ENCODE measurements at regions not wholly inside any gene's neighbourhood (a gene's known extent, or its start where the extent isn't known, plus 50 kb on each side); places are given as distances from the start of the nearest gene placed in this dataset.

- Histone ChIP-seq H3K27me3 (ENCODE audit: insufficient read depth, low read depth, severe bottlenecking) (no peaks in the 10 kb centered on the region), H3K36me3 (no peaks in the 10 kb centered on the region), H3K9me3 (ENCODE audit: severe bottlenecking) (peaks cover 4% of the 10 kb centered on the region), H3K4me3 (ENCODE audit: low read depth, low read length) (no peak overlapping the region), H3K27ac (no peak overlapping the region)
- peak; percentile 38; the same call in 1 of the 2 replicates for TF ChIP-seq CTCF (IDR thresholded peaks at IDR 0.05; ENCODE audit: low read depth, low read length)
- DNase-seq, result peak; percentile 17
These were observed 596.7 kb downstream of the PDCD6IP start for GRCh38 chr3:34394978-34395748.

- DNase-seq, result peak; percentile 42
- Histone ChIP-seq H3K9me3 (ENCODE audit: severe bottlenecking) (peaks cover 6% of the 10 kb centered on the region), H3K27me3 (ENCODE audit: insufficient read depth, low read depth, severe bottlenecking) (no peaks in the 10 kb centered on the region), H3K36me3 (no peaks in the 10 kb centered on the region), H3K4me3 (ENCODE audit: low read depth, low read length) (no peak overlapping the region), H3K27ac (no peak overlapping the region)
- TF ChIP-seq CTCF (IDR thresholded peaks at IDR 0.05; ENCODE audit: low read depth, low read length), result no peak
These were observed 597.9 kb downstream of the PDCD6IP start for GRCh38 chr3:34396288-34396687.

- Histone ChIP-seq H3K27ac (no peak overlapping the region), H3K9me3 (ENCODE audit: severe bottlenecking) (peaks cover 7% of the 10 kb centered on the region), H3K27me3 (ENCODE audit: insufficient read depth, low read depth, severe bottlenecking) (no peaks in the 10 kb centered on the region), H3K36me3 (no peaks in the 10 kb centered on the region), H3K4me3 (ENCODE audit: low read depth, low read length) (no peak overlapping the region)
- no peak for DNase-seq
- no peak for TF ChIP-seq CTCF (IDR thresholded peaks at IDR 0.05; ENCODE audit: low read depth, low read length)
These were observed 598.5 kb downstream of the PDCD6IP start for GRCh38 chr3:34396956-34397355.

- H3K27ac ChIP-seq, result no peak overlapping the region
- H3K9me3 ChIP-seq (ENCODE audit: severe bottlenecking), result peaks cover 3% of the 10 kb centered on the region
- H3K27me3 ChIP-seq (ENCODE audit: insufficient read depth, low read depth, severe bottlenecking), result no peaks in the 10 kb centered on the region
- H3K4me3 ChIP-seq (ENCODE audit: low read depth, low read length), result no peak overlapping the region
- no peaks in the 10 kb centered on the region for H3K36me3 ChIP-seq
- TF ChIP-seq CTCF (IDR thresholded peaks at IDR 0.05; ENCODE audit: low read depth, low read length), result no peak
- no peak for DNase-seq
These were observed 601.0 kb downstream of the PDCD6IP start for GRCh38 chr3:34399401-34399800.

GRCh38 chr3:34405159-34405558 lies 606.7 kb downstream of the PDCD6IP start:
- no peak for DNase-seq

More at GRCh38 chr3:34405159-34405558, 606.7 kb downstream of the PDCD6IP start:
- Histone ChIP-seq H3K36me3 (no peaks in the 10 kb centered on the region), H3K4me3 (ENCODE audit: low read depth, low read length) (no peak overlapping the region), H3K27me3 (ENCODE audit: insufficient read depth, low read depth, severe bottlenecking) (no peaks in the 10 kb centered on the region), H3K27ac (no peak overlapping the region), H3K9me3 (ENCODE audit: severe bottlenecking) (peaks cover 3% of the 10 kb centered on the region)
- no peak for TF ChIP-seq CTCF (IDR thresholded peaks at IDR 0.05; ENCODE audit: low read depth, low read length)

All from WERI-Rb-1 (cell line).